ENCODE measurements at regions not wholly inside any gene's neighbourhood (a gene's known extent, or its start where the extent isn't known, plus 50 kb on each side); places are given as distances from the start of the nearest gene placed in this dataset.

DNA sequence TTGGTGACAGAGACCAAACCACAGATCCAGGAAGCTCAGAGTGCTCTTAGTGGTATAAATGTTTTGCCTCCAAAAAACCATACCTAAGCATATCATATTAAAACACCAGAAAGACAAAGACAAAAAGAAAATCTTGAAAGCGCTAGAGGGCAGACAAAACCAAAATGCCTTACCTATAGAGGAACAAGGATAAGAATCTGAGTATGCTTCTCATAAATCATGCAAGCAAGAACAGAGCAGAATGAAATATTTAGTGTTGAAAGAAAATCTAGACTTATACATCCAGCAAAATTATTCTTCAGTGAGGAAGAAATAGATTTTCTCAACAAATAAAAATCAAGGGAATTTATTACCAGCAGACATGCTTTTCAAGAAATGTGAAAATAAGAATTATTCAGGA, 941.0 kb upstream of the INTU start:
- in situ Hi-C loops (cut with MboI): no loop called here
- no peaks in the 10 kb centered on the region for H3K9me3 ChIP-seq (ENCODE audit: low read depth)
- peaks cover 7% of the 10 kb centered on the region; the same call in 1 of the 2 replicates for H3F3A ChIP-seq (ENCODE audit: insufficient read depth)
- no peak for DNase-seq
- H3K9ac ChIP-seq: no peak overlapping the region
- no peaks in the 10 kb centered on the region for H3K36me3 ChIP-seq (ENCODE audit: low read depth)
- no peaks in the 10 kb centered on the region for H3K79me2 ChIP-seq (ENCODE audit: insufficient read depth)
- no peak overlapping the region for H3K4me3 ChIP-seq
- no peak overlapping the region for H3K27ac ChIP-seq
- WGBS, 2 experiments (ENCODE audit: low coverage in 1 of 2, low lambda C conversion rate in 2 of 2, missing lambda C conversion rate in 2 of 2): 97 to 100% methylated on average over 1 of the region's 1 CpG
- H3K27me3 ChIP-seq (replicated peaks; ENCODE audit: insufficient read depth): no peaks in the 10 kb centered on the region
- H2AFZ ChIP-seq: no peak overlapping the region
- TF ChIP-seq EZH2phosphoT487 (IDR thresholded peaks at IDR 0.05; ENCODE audit: insufficient read depth, low read depth) (no peak), EZH2 (IDR thresholded peaks at IDR 0.05; ENCODE audit: insufficient read depth, poor library complexity, severe bottlenecking) (no peak)
- H3K4me2 ChIP-seq (ENCODE audit: unreplicated experiment): no peak overlapping the region
- H3K9me2 ChIP-seq (ENCODE audit: insufficient read depth): no peaks in the 10 kb centered on the region
- H3K4me1 ChIP-seq (ENCODE audit: insufficient read depth): peaks cover 27% of the 10 kb centered on the region
- no peaks in the 10 kb centered on the region for H4K20me1 ChIP-seq (ENCODE audit: insufficient read depth)

DNA sequence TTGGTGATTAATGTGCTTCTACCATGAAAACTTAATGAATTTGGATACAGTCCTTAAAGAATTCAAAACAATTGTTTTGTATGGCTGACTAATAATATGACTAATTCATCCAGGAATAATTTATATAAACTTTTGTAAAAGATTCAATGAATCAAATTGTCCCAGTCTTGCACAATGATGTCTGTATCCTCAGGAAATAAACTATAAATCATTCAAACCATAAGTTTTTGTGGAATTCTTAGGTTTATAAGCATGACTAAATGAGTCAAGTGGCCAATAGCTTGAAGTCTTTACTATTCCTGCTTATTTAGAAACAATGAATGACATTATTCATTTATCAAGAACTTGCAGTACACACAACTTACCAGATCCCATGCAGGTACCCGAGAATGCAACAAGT, 935.0 kb upstream of the INTU start:
- 33 to 39% methylated on average over 1 of the region's 1 CpG for WGBS, 2 experiments (ENCODE audit: low coverage in 1 of 2, low lambda C conversion rate in 2 of 2, missing lambda C conversion rate in 2 of 2)
- in situ Hi-C loops (cut with MboI): no loop called here

DNA sequence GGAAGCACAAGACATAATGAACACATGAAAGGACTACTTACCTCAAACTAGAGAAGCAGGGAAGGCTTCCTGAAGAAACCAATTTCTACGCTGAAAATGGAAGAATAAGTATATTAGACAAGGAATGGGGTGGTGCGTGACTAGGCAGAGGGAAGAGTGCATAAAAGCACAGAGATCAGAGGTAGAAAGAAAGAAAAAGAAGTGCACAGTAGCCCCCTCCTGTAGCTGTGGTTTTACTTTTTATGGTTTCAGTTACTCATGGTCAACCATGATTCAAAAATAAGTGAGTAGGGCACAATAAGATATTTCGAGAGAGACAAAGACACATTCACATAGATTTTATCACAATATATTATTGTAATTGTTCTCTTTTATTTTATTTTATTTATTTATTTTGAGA, 934.5 kb upstream of the INTU start:
- no peaks in the 10 kb centered on the region for H3K79me2 ChIP-seq (ENCODE audit: insufficient read depth)
- 0 out of 2 replicates have a peak, but pooled peaks cover 5% of the 10 kb centered on the region for H3K9me2 ChIP-seq (ENCODE audit: insufficient read depth)
- peaks cover 22% of the 10 kb centered on the region for H3F3A ChIP-seq (ENCODE audit: insufficient read depth)
- in situ Hi-C loops (cut with MboI): no loop called here
- TF ChIP-seq EZH2phosphoT487 (IDR thresholded peaks at IDR 0.05; ENCODE audit: insufficient read depth, low read depth) (no peak), EZH2 (IDR thresholded peaks at IDR 0.05; ENCODE audit: insufficient read depth, poor library complexity, severe bottlenecking) (no peak)
- no peaks in the 10 kb centered on the region for H3K36me3 ChIP-seq (ENCODE audit: low read depth)
- H3K9ac ChIP-seq: no peak overlapping the region
- H3K4me2 ChIP-seq (ENCODE audit: unreplicated experiment): peak overlapping the region; percentile 44
- no peak for DNase-seq
- H3K27ac ChIP-seq: 0 out of 2 replicates have a peak overlapping the region, but pooled peaks have one; percentile 7
- 85 to 90% methylated on average over 3 of the region's 3 CpGs for WGBS, 2 experiments (ENCODE audit: low coverage in 1 of 2, low lambda C conversion rate in 2 of 2, missing lambda C conversion rate in 2 of 2)
- H3K9me3 ChIP-seq (ENCODE audit: low read depth): no peaks in the 10 kb centered on the region
- no peaks in the 10 kb centered on the region for H3K27me3 ChIP-seq (replicated peaks; ENCODE audit: insufficient read depth)
- no peak overlapping the region for H2AFZ ChIP-seq
- H3K4me3 ChIP-seq: no peak overlapping the region
- peaks cover 42% of the 10 kb centered on the region for H3K4me1 ChIP-seq (ENCODE audit: insufficient read depth)
- H4K20me1 ChIP-seq (ENCODE audit: insufficient read depth): no peaks in the 10 kb centered on the region

More for the DNA sequence above, 935.0 kb upstream of the INTU start:
- Histone ChIP-seq H4K20me1 (ENCODE audit: insufficient read depth) (no peaks in the 10 kb centered on the region), H3K79me2 (ENCODE audit: insufficient read depth) (no peaks in the 10 kb centered on the region), H3K4me1 (ENCODE audit: insufficient read depth) (peaks cover 42% of the 10 kb centered on the region), H3K9me2 (ENCODE audit: insufficient read depth) (0 out of 2 replicates have a peak, but pooled peaks cover 5% of the 10 kb centered on the region), H2AFZ (no peak overlapping the region), H3K27ac (peak overlapping the region; percentile 7; the same call in 1 of the 2 replicates), H3K36me3 (ENCODE audit: low read depth) (no peaks in the 10 kb centered on the region), H3K4me2 (ENCODE audit: unreplicated experiment) (peak overlapping the region; percentile 44), H3K9ac (no peak overlapping the region), H3K27me3 (replicated peaks; ENCODE audit: insufficient read depth) (no peaks in the 10 kb centered on the region), H3K9me3 (ENCODE audit: low read depth) (no peaks in the 10 kb centered on the region), H3F3A (ENCODE audit: insufficient read depth) (peaks cover 22% of the 10 kb centered on the region), H3K4me3 (no peak overlapping the region)
- TF ChIP-seq EZH2 (IDR thresholded peaks at IDR 0.05; ENCODE audit: insufficient read depth, poor library complexity, severe bottlenecking) (no peak), EZH2phosphoT487 (IDR thresholded peaks at IDR 0.05; ENCODE audit: insufficient read depth, low read depth) (no peak)
- peak; percentile 69 for DNase-seq

GRCh38 chr4:126701756-126702155, 931.0 kb upstream of the INTU start:
- DNase-seq: peak; percentile 95
- in situ Hi-C loops (cut with MboI): no loop called here
- Histone ChIP-seq H3K36me3 (ENCODE audit: low read depth) (no peaks in the 10 kb centered on the region), H3K4me1 (ENCODE audit: insufficient read depth) (peaks cover 28% of the 10 kb centered on the region), H3F3A (ENCODE audit: insufficient read depth) (peaks cover 15% of the 10 kb centered on the region), H3K27ac (peak overlapping the region; percentile 8; the same call in 1 of the 2 replicates), H3K9me2 (ENCODE audit: insufficient read depth) (0 out of 2 replicates have a peak, but pooled peaks cover 5% of the 10 kb centered on the region), H2AFZ (no peak overlapping the region), H3K79me2 (ENCODE audit: insufficient read depth) (no peaks in the 10 kb centered on the region), H3K27me3 (replicated peaks; ENCODE audit: insufficient read depth) (no peaks in the 10 kb centered on the region), H4K20me1 (ENCODE audit: insufficient read depth) (no peaks in the 10 kb centered on the region), H3K4me2 (ENCODE audit: unreplicated experiment) (peak overlapping the region; percentile 33), H3K4me3 (no peak overlapping the region), H3K9me3 (ENCODE audit: low read depth) (no peaks in the 10 kb centered on the region), H3K9ac (no peak overlapping the region)
- TF ChIP-seq EZH2 (IDR thresholded peaks at IDR 0.05; ENCODE audit: insufficient read depth, poor library complexity, severe bottlenecking) (no peak), EZH2phosphoT487 (IDR thresholded peaks at IDR 0.05; ENCODE audit: insufficient read depth, low read depth) (no peak)
- WGBS, 2 experiments (ENCODE audit: low coverage in 1 of 2, low lambda C conversion rate in 2 of 2, missing lambda C conversion rate in 2 of 2): 0 to 5% methylated on average over 2 of the region's 2 CpGs

Measured in GM23248 (cell line).